Uterus (tissue), 2 donors: ENCODE measurements at regions not wholly inside any gene's neighbourhood (a gene's known extent, or its start where the extent isn't known, plus 50 kb on each side); places are given as distances from the start of the nearest gene placed in this dataset.

Experiments
- POLR2A ChIP-seq, 2 donors: fragments of 450-650 bp; IDR thresholded peaks; one replicate each; pipeline ENCODE4 v1.6.1; 2016; ENCODE audit warnings: antibody characterized with exemption in 2 of 2, mild to moderate bottlenecking in 1 of 2, moderate library complexity in 1 of 2
- TF ChIP-seq, protein P1 (sequence below), 4 experiments: fragments of 200-600 bp in 2 of 4; fragments of 450-650 bp in 2 of 4; sonication (generic) in 2 of 4; IDR thresholded peaks; one replicate each; pipeline ENCODE4 v1.5.1; 2016 to 2019; ENCODE audit warnings: antibody characterized with exemption in 4 of 4, mild to moderate bottlenecking in 2 of 4, moderate library complexity in 1 of 4

DNA sequence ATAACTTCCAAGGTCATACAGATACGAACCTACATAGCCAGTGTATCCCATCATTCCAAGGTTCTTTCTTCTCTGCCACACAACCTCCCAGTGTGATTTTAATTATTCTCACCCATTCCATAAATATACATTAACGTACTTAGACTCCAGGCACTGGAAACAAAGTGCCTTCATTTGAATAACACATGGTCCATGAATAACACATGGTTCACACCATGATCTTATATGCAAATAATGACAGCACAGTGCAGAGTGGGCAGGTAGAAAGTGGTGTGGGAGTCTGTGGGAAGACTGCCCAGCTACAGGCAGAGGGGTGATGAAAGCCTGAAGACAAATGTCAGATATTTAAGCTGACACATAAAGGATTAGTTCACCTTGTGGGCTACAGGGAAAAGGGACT lies 425.2 kb downstream of the HACE1 start:
- TF ChIP-seq, protein P1, sequence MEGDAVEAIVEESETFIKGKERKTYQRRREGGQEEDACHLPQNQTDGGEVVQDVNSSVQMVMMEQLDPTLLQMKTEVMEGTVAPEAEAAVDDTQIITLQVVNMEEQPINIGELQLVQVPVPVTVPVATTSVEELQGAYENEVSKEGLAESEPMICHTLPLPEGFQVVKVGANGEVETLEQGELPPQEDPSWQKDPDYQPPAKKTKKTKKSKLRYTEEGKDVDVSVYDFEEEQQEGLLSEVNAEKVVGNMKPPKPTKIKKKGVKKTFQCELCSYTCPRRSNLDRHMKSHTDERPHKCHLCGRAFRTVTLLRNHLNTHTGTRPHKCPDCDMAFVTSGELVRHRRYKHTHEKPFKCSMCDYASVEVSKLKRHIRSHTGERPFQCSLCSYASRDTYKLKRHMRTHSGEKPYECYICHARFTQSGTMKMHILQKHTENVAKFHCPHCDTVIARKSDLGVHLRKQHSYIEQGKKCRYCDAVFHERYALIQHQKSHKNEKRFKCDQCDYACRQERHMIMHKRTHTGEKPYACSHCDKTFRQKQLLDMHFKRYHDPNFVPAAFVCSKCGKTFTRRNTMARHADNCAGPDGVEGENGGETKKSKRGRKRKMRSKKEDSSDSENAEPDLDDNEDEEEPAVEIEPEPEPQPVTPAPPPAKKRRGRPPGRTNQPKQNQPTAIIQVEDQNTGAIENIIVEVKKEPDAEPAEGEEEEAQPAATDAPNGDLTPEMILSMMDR (IDR thresholded peaks at IDR 0.05), result no peak
- TF ChIP-seq POLR2A (IDR thresholded peaks at IDR 0.05), result no peak
